ENCODE measurements at regions not wholly inside any gene's neighbourhood (a gene's known extent, or its start where the extent isn't known, plus 50 kb on each side); places are given as distances from the start of the nearest gene placed in this dataset.

DNA sequence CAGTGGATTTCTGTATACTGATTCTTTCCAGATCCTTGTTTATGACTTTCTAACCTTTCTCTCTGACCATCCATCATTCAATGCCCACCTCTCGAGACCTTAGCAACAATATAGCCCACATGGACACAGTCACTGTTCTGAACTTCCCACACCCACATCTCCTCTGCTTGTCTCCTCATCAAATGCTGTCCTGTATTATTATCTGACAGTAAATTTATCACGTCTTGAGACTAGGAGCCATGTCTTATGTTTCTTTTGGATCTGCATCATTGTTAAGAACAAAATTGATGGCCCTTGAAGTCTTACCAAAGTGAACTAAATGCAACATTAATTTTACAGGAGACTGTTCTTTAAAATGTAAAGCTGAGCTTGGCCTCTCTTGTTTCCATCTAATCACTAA, 495.4 kb upstream of the KLF4 start:
- no peak for TF ChIP-seq CTCF (IDR thresholded peaks at IDR 0.05)

- TF ChIP-seq CTCF (IDR thresholded peaks at IDR 0.05), result no peak
Observed at GRCh38 chr9:107983762-107984161, 494.2 kb upstream of the KLF4 start.

DNA sequence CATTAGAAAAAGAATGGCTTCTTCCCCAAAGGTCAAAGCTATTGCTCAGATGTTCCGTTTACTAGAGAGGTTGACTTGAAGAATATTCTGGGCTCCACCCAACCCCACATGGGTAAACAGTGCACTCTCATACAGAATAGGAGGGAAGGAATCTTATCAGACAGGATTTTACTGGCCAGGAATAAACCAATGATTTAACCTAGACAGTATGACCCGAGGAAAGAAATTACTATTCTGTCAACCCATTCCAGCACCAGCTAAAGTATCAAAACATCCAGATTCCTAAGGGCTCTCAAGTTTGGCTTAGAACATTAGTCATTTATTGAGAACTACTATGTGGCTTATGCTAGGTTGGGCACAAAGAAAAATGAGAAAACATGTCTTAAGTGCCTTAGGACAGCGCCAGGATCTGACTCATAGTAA, 493.6 kb upstream of the KLF4 start:
- no peak for TF ChIP-seq CTCF (IDR thresholded peaks at IDR 0.05)

DNA sequence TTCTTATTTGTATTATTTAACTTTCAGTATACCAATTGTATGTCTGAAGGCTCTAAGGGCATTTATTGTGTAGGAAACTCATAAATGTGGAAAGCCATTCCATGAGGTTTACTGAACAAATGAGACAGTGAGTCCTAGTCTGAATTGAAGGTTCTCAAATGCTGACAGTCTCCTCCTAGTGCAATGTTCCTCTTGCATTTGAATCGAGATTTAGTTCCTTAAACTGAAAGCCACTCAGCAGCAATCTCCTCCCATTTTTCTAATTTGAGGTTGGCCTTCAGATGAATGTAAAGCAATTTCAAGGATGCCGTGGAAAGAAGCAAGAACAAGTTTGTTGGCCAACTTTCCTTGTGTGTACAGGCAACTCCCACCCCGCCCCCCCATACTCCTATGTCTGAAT, 493.2 kb upstream of the KLF4 start:
- TF ChIP-seq CTCF (IDR thresholded peaks at IDR 0.05), result no peak

DNA sequence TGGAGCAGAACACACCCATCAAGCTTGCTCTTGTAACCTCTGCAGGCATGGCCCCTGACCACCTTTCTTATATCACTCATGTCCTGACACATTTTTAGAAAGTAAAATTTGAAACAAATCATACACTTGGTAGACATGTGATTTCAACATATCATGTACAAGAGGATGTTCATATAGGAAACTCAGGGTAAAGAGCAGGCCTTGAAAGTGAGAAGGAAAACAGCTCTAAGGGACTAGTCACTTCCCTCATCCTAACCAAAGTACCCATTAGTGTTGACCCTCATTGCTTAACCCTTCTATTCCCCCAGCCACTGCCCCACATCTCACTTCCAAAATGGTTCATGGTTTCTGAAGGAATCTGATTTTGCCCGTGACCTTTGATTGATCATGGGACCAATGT, 492.4 kb upstream of the KLF4 start:
- TF ChIP-seq CTCF (IDR thresholded peaks at IDR 0.05), result no peak

- TF ChIP-seq CTCF (IDR thresholded peaks at IDR 0.05), result no peak
Observed at GRCh38 chr9:107980984-107981383, 491.4 kb upstream of the KLF4 start.

- TF ChIP-seq CTCF (IDR thresholded peaks at IDR 0.05), result no peak
Observed at GRCh38 chr9:107976767-107977166, 487.2 kb upstream of the KLF4 start.

GRCh38 chr9:107975426-107976010, 485.9 kb upstream of the KLF4 start:
- no peak for TF ChIP-seq CTCF (IDR thresholded peaks at IDR 0.05)

All from LNCAP (cell line).